NCI-H2196 treated with DMSO at 0.1 percent for 48 hours (cell line): ENCODE measurements at regions not wholly inside any gene's neighbourhood (a gene's known extent, or its start where the extent isn't known, plus 50 kb on each side); places are given as distances from the start of the nearest gene placed in this dataset.
"Not testable (repeated sequence)": the region's sequence is repeated elsewhere in the genome, so short reads cannot be mapped to it uniquely, and the experiment has no call there.

Source experiments
- DNase-seq: peaks from one replicate; lab custom pipeline; 2025; ENCODE audit not compliant: unreplicated experiment; lab: John Stamatoyannopoulos, UW

DNA sequence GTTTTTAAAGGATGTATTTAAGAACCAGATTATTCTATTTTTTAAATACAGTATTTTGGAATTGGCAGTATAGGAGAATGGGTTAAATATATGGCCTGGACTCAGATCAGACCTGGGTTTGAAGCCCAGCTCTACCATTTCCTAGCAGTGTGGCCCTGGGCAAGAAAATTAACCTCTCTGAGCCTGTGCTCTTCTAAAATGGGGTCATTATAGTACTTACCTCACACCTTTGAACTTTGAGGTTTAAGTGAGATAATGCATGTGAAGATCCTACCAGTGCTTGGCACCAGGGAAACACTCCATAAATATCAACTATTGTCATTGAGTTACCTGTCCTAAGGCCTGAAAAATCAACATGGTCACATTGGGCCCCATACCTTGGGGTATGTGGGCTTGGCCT, 93.4 kb upstream of the WSB1 start:
- no peak for DNase-seq

DNA sequence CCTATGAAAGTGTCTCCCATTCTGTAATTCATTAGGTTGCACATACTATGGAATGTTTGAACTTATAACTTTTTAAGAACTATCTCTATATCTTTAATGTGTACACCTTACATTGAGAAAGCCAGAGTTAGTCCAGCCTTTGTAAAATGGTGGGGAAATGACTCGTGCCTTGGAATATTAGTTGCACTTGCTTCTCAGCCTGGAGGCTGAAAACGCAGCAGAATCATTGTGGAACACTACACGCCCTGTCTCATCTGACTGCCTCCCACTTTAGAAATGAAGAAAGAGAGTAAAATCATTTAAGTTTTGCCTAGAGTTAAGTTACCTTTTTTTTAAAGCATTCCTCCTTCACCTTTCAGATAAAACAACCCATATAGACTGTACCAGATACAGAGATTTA, 90.7 kb upstream of the WSB1 start:
- DNase-seq = no peak

DNA sequence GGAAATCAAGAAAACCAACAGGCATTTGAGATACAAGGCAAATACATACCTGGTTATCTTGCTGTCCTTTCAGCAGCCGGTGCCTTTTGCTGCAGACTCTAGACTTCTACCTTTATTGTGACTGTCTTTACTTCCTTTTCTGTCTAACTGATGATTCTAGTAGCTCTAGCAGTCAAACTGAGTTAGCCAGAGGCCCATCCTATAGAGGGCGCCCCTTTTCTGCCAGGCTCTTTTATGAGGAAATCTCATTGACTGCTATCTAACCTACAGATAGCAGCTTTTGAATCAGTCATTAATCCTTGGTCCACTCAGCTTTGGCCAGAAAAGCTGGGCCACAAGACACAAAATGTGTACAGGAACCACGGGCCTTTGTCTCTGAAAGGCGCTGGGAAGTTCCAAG, 87.5 kb upstream of the WSB1 start:
- no peak for DNase-seq

DNA sequence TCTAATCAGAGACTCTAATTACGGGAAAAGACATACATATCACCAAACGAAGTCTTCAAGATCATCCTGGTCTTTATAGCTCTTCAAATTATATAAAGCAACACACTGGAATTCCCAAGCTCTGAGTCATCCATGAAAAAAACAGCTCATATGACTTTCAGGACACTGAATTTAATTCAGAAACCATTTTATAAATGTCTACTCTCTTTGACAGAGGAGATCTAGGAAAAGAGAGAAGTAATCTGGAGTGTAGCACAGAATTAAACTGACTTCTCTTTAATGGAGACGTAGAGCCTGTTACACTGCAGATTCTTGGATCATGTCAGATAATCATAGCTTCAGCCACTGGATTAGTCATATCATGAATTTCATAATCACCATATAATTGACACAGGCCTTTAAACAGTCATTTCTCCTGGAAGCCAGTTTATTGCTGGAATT, 86.8 kb upstream of the WSB1 start:
- DNase-seq = no peak

DNA sequence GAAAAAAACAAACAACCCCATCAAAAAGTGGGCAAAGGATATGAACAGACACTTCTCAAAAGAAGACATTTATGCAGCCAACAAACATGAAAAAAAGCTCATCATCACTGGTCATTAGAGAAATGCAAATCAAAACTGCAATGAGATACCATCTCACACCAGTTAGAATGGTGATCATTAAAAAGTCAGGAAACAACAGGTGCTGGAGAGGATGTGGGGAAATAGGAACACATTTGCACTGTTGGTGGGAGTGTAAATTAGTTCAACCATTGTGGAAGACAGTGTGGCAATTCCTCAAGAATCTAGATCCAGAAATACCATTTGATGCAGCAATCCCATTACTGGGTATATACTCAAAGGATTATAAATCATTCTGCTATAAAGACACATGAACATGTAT, 85.5 kb upstream of the WSB1 start:
- DNase-seq = not testable (repeated sequence)

DNA sequence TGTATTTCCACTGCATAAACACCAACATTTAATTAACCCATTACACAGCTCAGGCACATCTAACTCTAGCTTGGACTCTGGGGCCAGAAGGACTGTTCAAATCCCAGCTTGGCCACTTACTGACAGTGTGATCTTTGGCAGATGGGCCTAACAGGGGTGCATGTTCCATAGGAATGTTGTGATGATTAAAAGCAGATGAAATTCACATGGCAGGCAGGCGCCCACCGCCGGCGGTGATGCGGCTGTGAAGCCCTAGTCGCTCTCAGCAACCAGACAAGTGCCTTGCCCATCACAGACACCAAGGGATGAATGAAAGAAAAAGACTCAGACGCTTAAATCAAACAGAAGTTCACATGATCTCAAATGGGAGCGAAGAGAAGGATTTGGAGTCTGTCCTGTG, 84.6 kb upstream of the WSB1 start:
- no peak for DNase-seq

DNA sequence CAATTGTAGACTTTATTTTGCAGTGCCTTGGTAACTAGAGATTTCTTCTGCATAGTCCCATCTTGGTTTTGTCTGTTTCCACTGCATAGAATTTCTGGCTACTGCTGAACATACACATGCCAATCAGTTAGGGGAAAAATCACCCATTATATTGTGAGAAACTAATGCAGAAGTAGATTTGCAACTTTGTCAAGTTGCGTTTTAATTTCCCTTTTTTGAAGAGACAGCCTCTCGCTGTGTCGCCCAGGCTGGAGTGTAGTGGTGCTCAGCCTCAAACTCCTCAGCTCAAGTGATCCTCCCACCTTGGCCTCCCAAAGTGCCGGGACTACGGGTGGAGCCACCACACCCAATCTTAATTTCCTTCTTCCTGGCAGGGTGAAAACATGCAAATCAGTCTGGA, 83.1 kb upstream of the WSB1 start:
- DNase-seq = not testable (repeated sequence)

DNA sequence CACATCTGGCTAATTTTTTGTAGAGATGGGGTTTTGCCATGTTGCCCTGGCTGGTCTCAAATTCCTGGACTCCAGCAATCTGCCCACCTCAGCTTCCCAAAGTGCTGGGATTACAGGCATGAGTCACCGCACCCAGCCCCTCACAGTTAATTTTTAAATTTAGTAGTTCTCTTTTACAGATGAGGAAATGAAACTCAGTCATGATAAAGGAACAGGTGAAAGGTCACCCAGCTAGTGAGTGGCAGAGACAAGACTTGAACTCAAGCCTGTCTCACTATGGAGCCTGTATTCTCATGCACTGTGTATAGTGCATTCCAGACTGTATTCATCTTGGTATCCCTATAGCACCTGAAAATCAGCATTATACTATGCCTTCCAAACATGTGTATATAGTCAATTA, 77.1 kb upstream of the WSB1 start:
- DNase-seq = no peak

DNA sequence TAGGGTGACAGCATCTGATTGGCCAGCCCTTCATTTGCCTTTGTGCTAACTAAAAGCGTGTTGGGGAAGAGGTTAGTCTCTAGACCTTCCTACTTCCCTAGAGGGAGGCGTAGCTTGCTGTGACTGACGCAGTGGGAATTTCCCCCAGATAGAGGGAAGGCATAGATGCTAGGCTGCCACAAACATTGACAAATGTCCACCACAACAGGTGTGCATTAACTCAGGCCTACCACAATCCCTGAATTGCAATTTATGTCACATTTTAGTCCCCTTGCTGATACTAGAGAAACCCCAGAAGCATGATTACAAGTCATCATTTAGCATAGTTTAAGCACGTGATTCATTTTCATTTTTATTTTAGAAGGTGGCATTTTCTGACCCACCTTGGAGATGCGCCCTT, 76.3 kb upstream of the WSB1 start:
- DNase-seq = no peak

DNA sequence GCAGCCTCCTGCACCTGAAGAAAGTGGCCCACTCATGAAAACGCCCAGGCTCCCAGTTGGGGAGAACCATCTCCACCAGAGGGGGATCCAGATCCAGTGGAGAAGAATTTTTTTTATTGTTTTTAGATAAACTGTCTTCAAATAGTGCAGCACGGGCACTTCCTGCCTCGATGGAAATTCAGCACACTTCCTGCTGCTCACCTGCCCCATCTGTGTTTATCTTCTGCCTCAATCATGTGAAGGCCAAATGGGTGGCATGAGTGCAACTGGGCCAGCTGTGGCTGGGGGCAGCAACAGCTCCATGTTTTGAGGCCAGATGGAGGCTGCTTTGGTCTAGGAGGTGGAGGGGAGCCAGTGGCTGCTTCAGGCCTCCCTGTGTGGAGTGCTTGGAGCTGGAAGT, 75.9 kb upstream of the WSB1 start:
- no peak for DNase-seq

DNA sequence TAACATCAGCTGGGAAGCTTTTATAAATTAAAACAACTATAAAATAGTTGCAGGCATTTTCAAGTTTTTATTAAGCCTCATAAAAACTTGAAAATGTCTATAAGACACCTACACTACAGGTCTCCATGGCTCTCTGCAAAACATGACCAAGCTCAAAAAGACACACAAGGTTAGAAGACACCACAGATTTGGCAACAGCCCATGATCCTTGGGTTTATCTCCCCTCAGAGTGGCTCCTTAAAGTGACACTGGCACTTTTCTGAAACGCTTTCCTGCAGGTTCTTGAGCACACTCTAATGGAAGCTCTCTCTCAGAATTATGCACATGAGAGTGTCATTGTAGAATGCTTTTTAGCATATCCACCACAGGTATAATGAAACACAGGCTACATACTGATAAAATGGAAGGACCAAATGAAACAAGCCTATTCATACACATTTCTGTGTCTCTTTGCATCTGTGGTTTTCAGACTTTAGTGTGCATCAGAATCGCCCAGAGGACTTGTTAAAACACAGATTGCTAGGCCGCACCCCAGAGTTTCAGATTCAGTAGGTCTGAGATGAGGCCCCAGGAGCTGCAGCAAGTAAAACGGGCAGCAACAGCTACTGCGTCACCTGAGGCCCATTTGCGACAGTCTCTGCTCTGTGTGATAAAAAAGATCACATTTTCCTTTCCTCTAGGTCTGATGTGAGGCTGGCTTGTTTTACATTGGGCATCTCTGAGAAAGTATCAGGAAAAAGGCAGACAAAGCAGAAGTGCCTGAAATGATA, 75.0 kb upstream of the WSB1 start:
- DNase-seq = no peak

DNA sequence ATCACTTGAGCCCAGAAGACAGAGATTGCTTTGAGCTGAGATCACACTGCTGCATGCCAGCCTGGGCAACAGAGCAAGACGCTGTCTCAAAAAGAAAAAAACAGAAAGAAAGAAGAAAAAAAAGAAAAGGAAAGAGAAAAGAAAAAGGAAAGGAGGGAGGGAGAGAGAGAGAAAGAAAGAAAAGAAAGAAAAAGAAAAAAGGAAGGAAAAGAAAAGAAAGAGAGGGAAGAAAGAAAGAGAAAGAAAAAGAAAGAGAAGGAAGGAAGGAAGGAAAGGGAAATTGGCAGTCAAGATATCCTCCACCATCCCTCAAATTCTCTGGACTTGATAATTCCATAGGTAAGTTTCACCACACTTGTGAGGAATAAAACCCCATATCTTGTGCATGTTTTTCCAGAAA, 71.4 kb upstream of the WSB1 start:
- no peak for DNase-seq

DNA sequence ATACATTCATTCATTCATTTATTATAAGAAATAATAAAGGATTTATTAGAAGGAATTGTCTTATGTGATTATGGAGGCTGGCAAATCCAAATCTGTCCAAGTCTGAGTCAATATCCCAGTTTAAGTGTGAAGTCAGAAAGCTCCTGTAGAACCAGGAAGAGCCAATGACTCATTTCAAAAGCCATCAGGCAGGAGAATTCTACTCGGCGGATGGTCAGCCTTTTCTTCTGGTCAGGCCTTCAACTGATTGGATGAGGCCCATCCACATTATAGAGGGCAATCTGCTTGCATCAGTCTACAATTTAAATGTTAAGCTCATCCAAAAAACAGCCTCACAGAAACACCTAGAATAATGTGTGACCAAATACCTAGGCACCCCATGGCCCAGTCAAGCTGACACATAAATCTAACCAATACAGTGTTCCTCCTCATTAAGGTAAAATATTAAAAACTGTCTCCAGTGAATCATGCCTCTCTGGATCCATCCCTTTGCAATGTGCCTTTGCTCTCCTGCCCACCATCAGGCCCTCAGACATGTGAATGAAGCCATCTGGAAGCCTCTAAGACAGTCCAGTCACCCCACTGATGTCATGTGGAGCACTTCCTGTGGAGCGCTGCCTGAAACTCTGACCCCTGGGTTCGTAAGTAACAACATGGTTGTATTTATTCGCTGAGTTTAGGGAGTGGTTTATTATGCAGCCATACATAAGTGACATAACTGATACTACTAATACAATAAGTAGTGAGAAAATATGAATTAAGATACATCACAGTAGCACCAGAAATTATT, 69.2 kb upstream of the WSB1 start:
- no peak for DNase-seq

DNA sequence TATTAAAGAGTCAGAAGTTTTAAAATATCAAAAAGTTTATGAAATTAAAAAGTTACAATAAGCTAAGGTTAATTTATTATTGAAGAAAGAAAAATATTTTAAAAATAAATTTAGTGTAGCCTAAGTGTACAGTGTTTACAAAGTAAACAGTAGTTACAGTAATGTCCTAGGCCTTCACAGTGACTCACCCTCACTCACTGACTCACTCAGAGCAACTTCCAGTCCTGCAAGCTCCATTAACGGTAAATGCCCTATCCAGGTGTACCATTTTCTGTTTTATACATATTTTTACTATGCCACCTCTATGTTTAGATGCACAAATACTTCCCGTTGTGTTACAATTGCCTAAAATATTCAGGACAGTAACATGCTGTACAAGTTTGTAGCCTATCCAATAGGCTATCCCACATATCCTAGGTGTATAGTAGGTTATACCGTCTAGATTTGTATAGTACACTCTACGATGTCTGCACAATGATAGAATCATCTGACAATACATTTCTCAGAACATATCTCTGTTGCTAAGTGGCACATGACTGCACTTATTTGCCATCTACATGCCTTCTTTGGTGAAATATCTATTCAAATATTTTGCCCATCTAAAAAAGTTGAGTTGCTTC, 67.2 kb upstream of the WSB1 start:
- DNase-seq = no peak

DNA sequence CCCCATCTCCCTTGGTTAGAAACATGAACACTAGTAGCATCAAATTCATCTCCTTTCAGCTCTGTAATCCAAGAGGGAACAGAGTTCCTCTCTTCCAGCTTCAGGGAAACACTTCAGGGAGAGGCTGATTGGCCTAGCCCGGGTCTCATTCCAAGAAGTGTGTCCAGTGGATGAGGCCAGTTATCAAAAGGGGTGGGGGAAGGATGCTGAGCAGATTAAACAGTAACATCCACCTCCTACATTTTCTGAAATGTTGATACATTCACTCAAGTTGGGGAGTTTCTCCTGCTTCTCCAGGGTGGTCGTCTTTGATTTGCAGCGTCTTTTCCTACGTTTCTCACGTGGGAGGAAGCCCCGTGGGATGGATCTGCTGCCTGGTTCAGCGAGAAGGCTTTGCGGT, 62.9 kb upstream of the WSB1 start:
- DNase-seq = no peak

DNA sequence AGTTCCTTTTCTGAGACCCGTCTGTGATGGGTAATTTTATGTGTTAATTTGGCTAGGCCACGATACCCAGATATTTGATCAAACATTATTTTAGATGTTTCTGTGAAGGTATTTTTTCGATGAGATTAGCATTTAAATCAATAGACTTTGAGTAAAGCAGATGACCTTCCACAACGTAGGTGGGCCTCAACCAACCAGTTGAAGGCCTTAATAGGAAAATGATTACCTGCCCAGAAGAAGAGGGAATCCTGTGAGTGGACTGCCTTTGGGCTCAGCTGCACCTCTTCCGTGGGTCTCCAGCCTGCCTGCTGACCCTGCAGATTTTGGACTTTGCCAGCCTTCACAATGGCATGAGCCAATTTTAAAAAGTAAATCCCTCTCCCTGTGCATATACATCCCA, 61.6 kb upstream of the WSB1 start:
- DNase-seq = no peak

DNA sequence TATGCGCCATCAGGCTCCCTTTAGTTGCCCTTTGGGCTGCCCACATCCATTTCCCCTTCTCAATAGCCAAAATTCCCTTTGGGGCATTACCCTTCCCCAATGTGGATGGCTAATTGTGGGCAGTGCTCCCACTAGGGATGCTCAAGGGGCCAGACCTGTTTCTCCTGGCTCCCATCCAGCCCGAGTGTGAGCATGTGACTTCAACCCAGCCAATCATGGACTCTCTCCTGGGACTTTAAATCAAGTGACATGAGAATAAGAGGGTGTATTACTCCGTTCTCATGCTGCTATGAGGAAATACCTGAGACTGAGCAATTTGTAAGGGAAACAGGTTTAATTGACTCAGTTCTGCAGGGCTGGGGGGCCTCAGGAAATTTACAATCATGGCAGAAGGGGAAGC, 60.9 kb upstream of the WSB1 start:
- DNase-seq = no peak

DNA sequence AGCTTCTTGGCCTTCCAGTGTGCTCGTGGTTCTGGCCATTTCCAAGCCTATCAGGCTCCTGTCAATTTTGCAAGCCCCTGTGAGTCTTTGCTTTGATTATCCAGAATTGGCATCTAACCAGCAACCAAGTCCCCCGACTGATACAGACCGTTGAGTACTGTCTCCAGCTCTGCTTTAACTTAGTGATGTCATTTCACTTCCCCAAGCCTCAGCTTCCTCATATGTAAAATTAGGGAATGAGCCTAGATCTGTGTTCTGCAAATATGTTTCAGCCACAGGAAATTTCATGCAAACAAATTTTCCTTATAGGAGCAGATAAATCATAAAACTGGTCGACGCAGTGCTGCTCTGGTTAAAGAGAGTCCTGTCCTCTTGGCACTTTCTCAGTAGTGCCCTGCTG, 60.1 kb upstream of the WSB1 start:
- DNase-seq = no peak

DNA sequence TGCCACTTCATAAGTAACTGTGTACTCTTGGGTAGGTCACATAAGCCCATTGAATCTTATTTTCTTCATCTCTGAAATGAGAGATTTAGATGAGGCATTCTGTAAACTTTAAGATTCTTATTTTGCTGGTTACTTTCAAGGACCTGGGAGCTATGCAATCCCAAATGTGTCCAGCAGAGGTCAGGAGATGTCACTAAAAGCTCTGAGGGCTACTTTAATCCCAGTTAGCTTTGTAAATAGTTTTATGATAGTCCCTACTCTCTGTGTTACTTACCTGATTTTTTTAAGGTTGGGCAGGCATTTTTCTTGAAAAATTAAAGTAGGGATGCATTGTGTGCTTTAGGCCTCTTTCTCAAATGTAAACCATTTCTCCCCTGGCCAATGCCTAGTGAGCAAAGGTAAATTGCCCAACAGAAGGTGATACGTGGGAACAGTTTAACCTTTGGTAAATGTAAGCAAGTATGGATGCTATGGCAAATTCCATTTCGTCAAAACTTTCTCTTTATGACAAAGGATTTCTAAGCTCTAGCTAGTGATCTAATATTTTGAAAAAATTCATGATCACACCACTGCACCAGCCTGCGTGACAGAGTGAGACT, 57.1 kb upstream of the WSB1 start:
- DNase-seq = peak; percentile 10

DNA sequence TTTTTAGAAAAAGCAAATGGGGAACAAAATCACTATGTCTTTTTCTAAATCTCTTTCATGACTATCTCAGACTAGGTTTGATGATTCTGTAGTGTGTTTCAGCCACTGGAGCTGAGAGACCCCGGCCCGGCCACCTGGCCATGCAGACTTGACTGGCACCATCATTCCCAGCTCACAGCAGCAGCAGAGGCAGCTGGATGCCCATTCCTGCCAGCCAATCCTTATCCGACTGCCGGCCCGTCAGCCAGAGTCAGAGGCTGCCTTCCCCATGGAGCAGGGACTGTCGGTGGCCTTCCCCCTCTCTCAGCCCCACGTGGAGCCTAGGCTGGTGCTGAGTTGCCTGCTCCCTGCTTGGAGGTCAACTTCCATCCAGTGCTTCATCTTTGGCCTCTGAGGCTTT, 56.0 kb upstream of the WSB1 start:
- no peak for DNase-seq

DNA sequence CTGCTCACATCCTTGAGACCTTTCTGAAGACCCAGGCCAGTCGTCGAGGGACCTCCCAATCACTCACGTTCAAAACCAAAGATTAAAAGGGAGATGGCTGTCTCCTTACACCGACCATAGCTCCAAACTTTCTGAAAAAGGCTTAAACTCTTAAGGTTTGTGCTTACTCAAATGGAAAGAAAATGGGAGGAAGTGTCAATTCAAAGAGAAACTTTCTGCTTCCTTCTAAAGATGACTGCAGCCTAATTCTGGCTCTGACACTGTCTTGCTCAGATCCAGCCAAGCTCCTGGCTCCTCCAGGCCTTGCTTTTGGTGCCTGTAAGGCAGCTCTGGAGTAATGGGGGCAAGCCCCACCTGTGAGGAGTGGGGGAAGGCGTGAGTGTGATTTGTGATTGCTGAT, 54.9 kb upstream of the WSB1 start:
- DNase-seq = no peak

DNA sequence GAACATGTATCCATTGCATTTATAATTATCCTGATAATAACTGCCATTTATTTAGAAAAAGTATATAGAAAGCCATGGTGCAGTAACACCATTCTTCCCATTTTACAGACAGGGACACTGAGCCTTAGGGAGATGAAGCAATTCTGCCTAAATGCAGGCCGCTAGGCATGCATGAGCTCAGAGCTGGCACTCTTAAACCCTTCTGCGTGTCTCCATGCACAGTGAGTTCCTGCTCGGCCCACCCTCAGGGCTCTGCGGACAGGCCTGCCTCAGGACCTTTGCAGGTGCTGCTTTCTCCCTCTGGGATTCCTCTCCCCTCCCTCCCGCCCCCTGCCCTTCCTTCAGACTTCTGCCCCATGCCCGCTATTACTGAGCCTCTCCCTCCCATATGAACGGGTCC, 54.3 kb upstream of the WSB1 start:
- no peak for DNase-seq
